PC-3 (cell line): ENCODE measurements at regions not wholly inside any gene's neighbourhood (a gene's known extent, or its start where the extent isn't known, plus 50 kb on each side); places are given as distances from the start of the nearest gene placed in this dataset.

Experiments used
- ATAC-seq: fragments of 200-7000 bp; cut with Tn5 transposase; 2 replicates; pipeline ENCODE4 v1.9.1; 2020; ENCODE audit warnings: mild to moderate bottlenecking, moderate library complexity
- BruUV-seq: library from RNA; stranded (reverse); fragments of 400-500 nt; replicated peaks from 2 replicates; lab custom pipeline; 2021; lab: Mats Ljungman, UMichigan
- CTCF ChIA-PET: fragments of 300-600 bp; sonication (Branson Sonifier 250); formaldehyde crosslinking; loops from one replicate; lab custom pipeline; 2022; ENCODE audit warnings: antibody characterized with exemption; lab: Charles Lee
- POLR2A ChIA-PET: fragments of 300-600 bp; sonication (Branson Sonifier 250); formaldehyde crosslinking; loops from one replicate; lab custom pipeline; 2022; ENCODE audit warnings: antibody characterized with exemption; ENCODE audit not compliant: unreplicated experiment; lab: Charles Lee
- DNase-seq: peaks from one replicate; pipeline ENCODE4 v3.0.0-alpha.2; 2015
- H2AFZ ChIP-seq: fragments of 300-600 bp; sonication (generic); 2 replicates; pipeline ENCODE4 v1.6.0; 2016; ENCODE audit warnings: antibody characterized with exemption, low read length
- H3F3A ChIP-seq: fragments of 300-600 bp; sonication (generic); one replicate; pipeline ENCODE4 v1.6.0; 2017; ENCODE audit warnings: antibody characterized with exemption, low read length, control low read depth, mild to moderate bottlenecking; ENCODE audit not compliant: unreplicated experiment
- H3K27ac ChIP-seq: fragments of 300-600 bp; sonication (generic); 2 replicates; pipeline ENCODE4 v1.5.1; 2016; ENCODE audit warnings: mild to moderate bottlenecking, low read length
- H3K27me3 ChIP-seq: fragments of 300-600 bp; sonication (generic); 2 replicates; pipeline ENCODE4 v1.6.1; 2016; ENCODE audit warnings: low read length, mixed read lengths
- H3K36me3 ChIP-seq: fragments of 300-600 bp; sonication (generic); 2 replicates; pipeline ENCODE4 v1.6.1; 2016; ENCODE audit warnings: low read depth, mixed run types, low read length, mixed read lengths
- H3K4me1 ChIP-seq: fragments of 300-600 bp; sonication (generic); 2 replicates; pipeline ENCODE4 v1.5.1; 2016; ENCODE audit warnings: low read length; ENCODE audit not compliant: insufficient read depth
- H3K4me2 ChIP-seq: fragments of 300-600 bp; sonication (generic); 2 replicates; pipeline ENCODE4 v1.6.0; 2016; ENCODE audit warnings: low read length
- H3K4me3 ChIP-seq: fragments of 300-600 bp; sonication (generic); 2 replicates; pipeline ENCODE4 v1.5.1; 2016; ENCODE audit warnings: mild to moderate bottlenecking, low read length, mixed read lengths
- H3K79me2 ChIP-seq: fragments of 300-600 bp; sonication (generic); 2 replicates; pipeline ENCODE4 v1.6.1; 2017; ENCODE audit warnings: low read length, mixed read lengths
- H3K9ac ChIP-seq: fragments of 300-600 bp; sonication (generic); 2 replicates; pipeline ENCODE4 v1.6.0; 2016; ENCODE audit warnings: mild to moderate bottlenecking, low read length
- H3K9me2 ChIP-seq: fragments of 300-600 bp; sonication (generic); replicated peaks from 2 replicates; pipeline ENCODE4 v1.6.1; 2016; ENCODE audit warnings: mixed run types, low read length, mixed read lengths
- H3K9me3 ChIP-seq: fragments of 300-600 bp; sonication (generic); 2 replicates; pipeline ENCODE4 v1.6.1; 2016; ENCODE audit warnings: low read length, mixed read lengths
- H4K20me1 ChIP-seq: fragments of 300-600 bp; sonication (generic); 2 replicates; pipeline ENCODE4 v1.6.1; 2016; ENCODE audit warnings: low read length, mixed read lengths
- CTCF ChIP-seq: fragments of 300-600 bp; sonication (generic); conservative IDR thresholded peaks from 2 replicates; pipeline ENCODE4 v1.5.1; 2017; ENCODE audit warnings: antibody characterized with exemption, low read depth, mild to moderate bottlenecking, low read length
- EZH2 ChIP-seq: fragments of 300-600 bp; sonication (generic); IDR thresholded peaks from one replicate; pipeline ENCODE4 v1.6.1; 2017; ENCODE audit warnings: antibody characterized with exemption, mild to moderate bottlenecking, low read length; ENCODE audit not compliant: unreplicated experiment
- EZH2phosphoT487 ChIP-seq: fragments of 300-600 bp; sonication (generic); IDR thresholded peaks from 2 replicates; pipeline ENCODE4 v1.6.1; 2018; ENCODE audit warnings: mild to moderate bottlenecking, antibody characterized with exemption, low read length, borderline replicate concordance
- intact Hi-C: fragments of 100-400 bp; cut with micrococcal nuclease; formaldehyde crosslinking; loops from 2 replicates; pipeline ENCODE4 v1.9.0; 2023

GRCh38 chr18:78191276-78191675 lies 788.3 kb upstream of the SALL3 start:
- no peaks in the 10 kb centered on the region for H3K4me1 ChIP-seq
- H3K36me3 ChIP-seq, result no peaks in the 10 kb centered on the region
- no peaks in the 10 kb centered on the region for H3K79me2 ChIP-seq
- no peak overlapping the region for H3K27ac ChIP-seq
- DNase-seq (no peak), ATAC-seq (no peak)
- intact Hi-C loops, result no loop called here
- H3K9me3 ChIP-seq, result no peaks in the 10 kb centered on the region
- BruUV-seq, result no TSS peak
- H3K9ac ChIP-seq, result no peak overlapping the region
- ChIA-PET CTCF (no interaction called here), POLR2A (no interaction called here)
- no peak overlapping the region for H3K4me3 ChIP-seq
- no peaks in the 10 kb centered on the region for H3F3A ChIP-seq
- no peak overlapping the region for H3K4me2 ChIP-seq
- peaks cover 22% of the 10 kb centered on the region; the same call in 1 of the 2 replicates for H3K27me3 ChIP-seq
- H3K9me2 ChIP-seq, result no peaks in the 10 kb centered on the region
- TF ChIP-seq CTCF (no peak), EZH2phosphoT487 (no peak), EZH2 (no peak)
- H2AFZ ChIP-seq, result no peak overlapping the region
- no peaks in the 10 kb centered on the region for H4K20me1 ChIP-seq

GRCh38 chr18:78192054-78192453 lies 787.6 kb upstream of the SALL3 start:
- ChIA-PET POLR2A (no interaction called here), CTCF (no interaction called here)
- no peak overlapping the region for H3K27ac ChIP-seq
- TF ChIP-seq EZH2phosphoT487 (no peak), EZH2 (no peak), CTCF (no peak)
- H3K9me2 ChIP-seq, result no peaks in the 10 kb centered on the region
- no peak overlapping the region for H3K4me2 ChIP-seq
- H3K4me3 ChIP-seq, result no peak overlapping the region
- intact Hi-C loops, result no loop called here
- no peaks in the 10 kb centered on the region for H3F3A ChIP-seq
- no peaks in the 10 kb centered on the region for H3K4me1 ChIP-seq
- H4K20me1 ChIP-seq, result no peaks in the 10 kb centered on the region
- H3K79me2 ChIP-seq, result no peaks in the 10 kb centered on the region
- no peak overlapping the region for H2AFZ ChIP-seq
- H3K9ac ChIP-seq, result no peak overlapping the region
- no peak for DNase-seq
- H3K27me3 ChIP-seq, result peaks cover 22% of the 10 kb centered on the region; the same call in 1 of the 2 replicates
- no peaks in the 10 kb centered on the region for H3K36me3 ChIP-seq
- BruUV-seq, result no TSS peak
- no peaks in the 10 kb centered on the region for H3K9me3 ChIP-seq
- no peak for ATAC-seq

- intact Hi-C loops, result no loop called here
These were observed 783.3 kb upstream of the SALL3 start for GRCh38 chr18:78196280-78196679.

More at GRCh38 chr18:78196280-78196679, 783.3 kb upstream of the SALL3 start:
- Histone ChIP-seq H3K4me2 (no peak overlapping the region), H3F3A (no peaks in the 10 kb centered on the region), H3K36me3 (no peaks in the 10 kb centered on the region), H3K9me2 (no peaks in the 10 kb centered on the region), H3K4me1 (no peaks in the 10 kb centered on the region), H3K9ac (no peak overlapping the region), H3K79me2 (no peaks in the 10 kb centered on the region), H3K27ac (no peak overlapping the region), H4K20me1 (no peaks in the 10 kb centered on the region), H3K27me3 (peaks cover 24% of the 10 kb centered on the region; the same call in 1 of the 2 replicates), H3K9me3 (no peaks in the 10 kb centered on the region), H2AFZ (no peak overlapping the region), H3K4me3 (no peak overlapping the region)
- no TSS peak for BruUV-seq
- DNase-seq (no peak), ATAC-seq (no peak)
- ChIA-PET CTCF (no interaction called here), POLR2A (no interaction called here)
- TF ChIP-seq CTCF (no peak), EZH2phosphoT487 (no peak), EZH2 (no peak)
